HEK293 (cell line): ENCODE measurements at regions not wholly inside any gene's neighbourhood (a gene's known extent, or its start where the extent isn't known, plus 50 kb on each side); places are given as distances from the start of the nearest gene placed in this dataset.

Experiments
- CTCF ChIP-seq: fragments of 450-650 bp; formaldehyde crosslinking; IDR thresholded peaks from 2 replicates; pipeline ENCODE4 v1.5.1; 2016; ENCODE audit warnings: missing biosample characterization, missing genetic modification characterization
- GLI4 ChIP-seq: fragments of 450-650 bp; formaldehyde crosslinking; IDR thresholded peaks from 2 replicates; pipeline ENCODE4 v1.5.1; 2016; ENCODE audit warnings: missing biosample characterization, missing genetic modification characterization
- ZBTB44 ChIP-seq: fragments of 450-650 bp; IDR thresholded peaks from 2 replicates; pipeline ENCODE4 v1.5.1; 2018; ENCODE audit warnings: missing biosample characterization, mild to moderate bottlenecking, missing genetic modification characterization

GRCh38 chr11:15909937-15910598, 446.3 kb downstream of the SOX6 start:
- TF ChIP-seq CTCF (tag by site-specific recombination) (no peak), ZBTB44 (tag by site-specific recombination) (no peak), GLI4 (tag by site-specific recombination) (no peak)
